Amniotic epithelial cell (primary cell): ENCODE measurements at regions not wholly inside any gene's neighbourhood (a gene's known extent, or its start where the extent isn't known, plus 50 kb on each side); places are given as distances from the start of the nearest gene placed in this dataset.

Experiments used
- DNase-seq: peaks from one replicate; pipeline ENCODE4 v3.0.0-alpha.2; 2010; ENCODE audit warnings: low read depth

DNA sequence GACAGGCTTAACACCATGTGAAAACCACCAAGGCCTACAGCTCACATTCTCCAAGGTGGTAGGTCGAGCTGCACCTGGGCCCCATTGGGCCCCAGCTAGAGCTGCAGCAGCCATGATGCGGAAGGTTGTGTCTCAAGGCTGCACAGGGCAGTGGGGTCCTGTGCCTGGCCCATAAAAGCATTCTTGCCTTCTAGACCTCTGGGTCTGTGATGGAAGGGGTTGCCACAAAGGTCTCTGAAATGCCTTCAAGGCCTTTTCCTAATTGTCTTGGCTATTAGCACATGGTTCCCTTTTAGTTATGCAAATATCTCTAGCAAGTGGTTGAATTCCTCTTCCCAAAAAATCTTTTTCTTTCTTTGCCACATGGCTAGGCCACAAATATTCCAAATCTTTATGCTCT is 52.5 kb upstream of the C11orf58 start:
- DNase-seq = no peak

GRCh38 chr11:16678466-16679116 is 59.9 kb upstream of the C11orf58 start:
- no peak for DNase-seq

DNA sequence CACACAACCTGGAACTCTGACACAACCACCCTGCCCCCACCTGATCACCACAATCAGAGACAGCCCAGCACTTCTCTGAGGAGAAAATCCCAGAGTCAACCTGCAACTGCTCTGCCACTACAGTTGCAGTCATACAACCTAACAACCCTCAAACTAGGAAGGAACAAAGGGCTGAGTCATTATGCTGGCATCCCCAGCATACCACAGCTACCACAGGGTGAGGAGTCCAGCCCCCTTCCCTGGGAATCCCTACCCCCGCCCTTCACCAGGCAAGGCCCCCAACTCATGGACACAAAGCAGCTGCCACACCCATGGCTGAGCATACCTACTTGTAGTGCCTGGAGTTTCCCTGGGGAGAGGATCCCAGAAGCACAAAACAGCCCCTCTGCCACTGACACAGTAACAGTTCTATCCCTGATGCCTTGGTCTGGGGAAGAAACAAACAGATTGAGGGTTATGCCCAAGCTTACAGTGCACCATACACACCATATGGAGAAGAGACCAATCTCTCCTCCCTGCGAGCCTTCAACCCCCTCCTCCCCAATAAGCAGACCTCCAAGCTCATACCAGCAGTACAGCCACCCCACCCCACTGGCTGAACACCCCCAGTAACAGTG is 68.5 kb upstream of the C11orf58 start:
- peak; percentile 60 for DNase-seq

DNA sequence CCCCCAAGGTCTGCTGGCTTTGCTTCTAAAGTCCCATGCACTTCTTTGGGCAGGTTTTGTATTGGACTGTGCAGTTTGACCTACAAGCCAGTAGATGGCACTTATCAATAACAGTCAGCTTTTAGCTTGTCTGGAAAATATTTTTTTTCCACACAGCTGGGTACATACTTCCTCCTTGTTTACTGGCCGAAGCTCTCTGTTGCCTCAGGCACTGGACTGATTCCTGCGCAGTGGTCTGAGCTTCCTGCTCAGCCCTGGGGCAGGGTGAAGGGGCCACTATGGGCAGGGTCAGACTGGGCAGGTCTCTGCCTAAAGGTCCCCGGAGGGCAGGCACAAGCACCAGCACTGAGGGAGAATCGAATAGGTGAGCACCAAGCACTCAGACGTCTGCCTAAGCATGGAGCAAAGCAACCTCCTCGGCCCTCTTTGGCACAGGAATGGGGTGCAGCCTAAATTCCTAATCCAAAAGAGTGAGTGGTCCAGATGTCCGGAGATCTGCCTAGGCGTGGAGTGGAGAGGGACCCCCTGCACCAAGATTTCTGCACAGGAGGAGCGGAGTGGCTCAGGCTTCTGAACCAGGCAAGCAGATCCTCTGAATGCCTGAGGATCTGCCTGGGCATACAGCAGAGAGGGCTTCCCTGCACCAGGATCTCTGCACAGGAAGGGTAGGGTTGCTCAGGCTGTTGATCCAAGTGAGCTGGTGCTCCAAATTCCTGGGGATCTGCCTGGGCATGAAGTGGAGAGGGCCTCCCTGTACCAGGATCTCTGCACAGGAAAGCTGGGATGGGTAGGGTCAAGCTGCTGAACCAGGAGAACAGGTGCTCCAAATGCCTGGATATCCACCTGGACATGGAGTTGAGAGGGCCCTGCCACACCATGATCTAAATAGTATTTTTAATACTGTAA is 105.9 kb upstream of the C11orf58 start:
- DNase-seq = peak; percentile 44

- DNase-seq = no peak
These were observed 107.8 kb upstream of the C11orf58 start for GRCh38 chr11:16630651-16631050.

DNA sequence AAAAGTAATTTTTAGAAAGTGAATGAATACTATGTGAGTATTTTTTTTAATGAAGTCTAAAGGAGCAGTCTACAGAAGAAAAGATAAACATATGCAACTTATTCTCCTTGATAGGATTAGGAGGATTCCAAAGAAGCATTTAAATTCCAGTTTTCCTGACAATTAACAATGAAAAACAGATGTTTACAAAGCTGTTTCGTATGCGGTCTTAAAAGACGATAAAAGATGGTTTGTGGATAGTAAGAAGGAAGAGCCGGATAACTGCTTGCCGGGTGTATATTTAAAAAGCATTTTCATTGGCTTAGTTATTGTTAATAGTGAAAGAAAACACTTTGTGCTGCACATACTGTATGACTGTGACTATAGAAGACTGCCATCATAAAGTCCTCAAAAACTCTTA is 120.0 kb upstream of the C11orf58 start:
- no peak for DNase-seq

DNA sequence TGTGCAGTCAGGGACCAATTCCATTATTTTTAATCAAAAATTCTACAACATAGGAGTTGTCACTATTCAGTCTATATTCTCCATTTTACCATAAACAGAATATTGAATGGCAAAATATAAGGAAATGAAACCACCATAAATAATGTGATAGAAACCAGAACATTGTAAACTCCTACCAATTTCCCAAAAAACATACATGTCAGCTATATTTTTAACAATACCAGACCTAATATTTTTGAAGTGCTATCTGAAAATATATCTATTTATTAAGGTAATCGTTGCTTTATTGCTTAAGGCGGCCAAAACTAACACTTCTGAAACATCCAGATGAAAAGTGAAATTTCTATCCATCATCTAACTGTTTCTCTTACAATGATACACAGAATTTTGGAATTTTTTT is 123.0 kb upstream of the C11orf58 start:
- DNase-seq = no peak

- DNase-seq = peak; percentile 75
These were observed 124.7 kb upstream of the C11orf58 start for GRCh38 chr11:16613512-16614381.

- no peak for DNase-seq
These were observed 125.3 kb upstream of the C11orf58 start for GRCh38 chr11:16613262-16613511.

GRCh38 chr11:16612566-16613261 is 125.7 kb upstream of the C11orf58 start:
- no peak for DNase-seq

GRCh38 chr11:16611926-16612565 is 126.4 kb upstream of the C11orf58 start:
- DNase-seq = no peak

DNA sequence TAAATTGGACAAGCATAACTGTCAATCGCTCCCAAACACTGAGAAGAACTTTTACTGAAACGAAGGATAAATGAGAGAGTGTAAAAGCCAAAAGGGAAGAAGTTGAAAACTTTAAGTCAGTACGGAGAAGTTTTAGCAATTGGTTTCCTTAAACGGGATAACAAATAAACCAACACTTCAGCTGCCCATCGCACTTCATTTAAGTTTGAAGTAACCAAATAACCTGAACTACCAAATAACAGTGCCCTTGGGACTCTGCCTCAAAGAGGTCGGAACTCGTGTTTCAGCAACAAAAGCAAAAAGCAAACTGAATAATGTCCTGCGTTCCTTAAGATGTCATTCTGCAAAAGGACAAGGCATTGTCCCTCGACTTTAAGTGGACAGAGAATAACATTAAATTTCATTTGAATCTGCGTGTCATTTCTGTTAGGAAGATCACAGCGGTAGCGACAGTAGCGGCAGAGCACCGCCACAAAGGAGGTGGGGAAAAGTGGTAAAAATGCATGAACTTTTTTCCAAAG is 127.0 kb upstream of the C11orf58 start:
- DNase-seq = no peak

GRCh38 chr11:16610738-16611388 is 127.6 kb upstream of the C11orf58 start:
- no peak for DNase-seq

DNA sequence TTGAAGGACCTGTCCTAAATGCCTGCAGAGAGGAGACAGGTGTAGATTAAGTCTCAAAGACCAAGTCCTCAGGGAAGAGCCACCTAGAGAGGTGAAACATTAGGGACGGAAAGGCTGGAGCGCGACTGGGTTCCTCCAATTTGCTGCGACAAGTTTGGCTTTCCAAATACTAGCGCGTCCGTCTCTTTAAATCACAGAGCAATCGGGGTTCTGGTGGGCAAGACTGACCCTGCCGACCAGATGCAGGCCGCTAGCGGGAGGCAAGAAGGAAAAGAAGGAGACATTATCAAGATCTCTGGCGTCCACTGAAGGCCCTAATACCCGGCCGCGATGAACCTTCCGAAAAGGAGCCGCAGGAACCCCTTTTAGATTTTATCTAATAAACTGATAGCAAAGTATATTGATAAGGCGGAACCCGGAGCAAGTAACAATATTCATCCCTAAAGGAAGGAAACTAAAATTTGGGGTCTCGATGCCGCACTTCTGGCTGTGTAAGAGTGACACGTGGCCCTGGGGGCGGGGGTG is 128.2 kb upstream of the C11orf58 start:
- DNase-seq = no peak

DNA sequence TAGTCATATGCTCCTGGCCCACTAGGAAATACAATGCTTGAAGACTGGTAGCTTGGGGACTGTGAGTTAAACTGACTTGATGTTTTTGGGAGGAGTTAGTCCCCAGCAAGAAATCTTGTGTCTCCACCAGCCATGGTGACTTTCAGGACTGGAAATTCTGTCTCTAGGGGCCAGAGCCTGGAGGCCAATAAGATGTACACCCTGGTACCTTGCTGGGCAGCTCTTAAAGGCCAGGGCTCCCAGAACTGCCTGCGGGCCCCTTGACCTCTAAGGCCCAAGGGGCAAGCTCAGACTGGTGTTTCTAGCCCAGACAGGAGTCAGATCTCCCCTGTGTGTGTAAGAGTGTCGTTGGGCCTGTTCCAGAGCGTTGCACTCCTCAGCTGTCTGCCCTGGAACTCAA is 128.7 kb upstream of the C11orf58 start:
- no peak for DNase-seq

GRCh38 chr11:16607675-16608644 is 130.5 kb upstream of the C11orf58 start:
- peak; percentile 58 for DNase-seq

DNA sequence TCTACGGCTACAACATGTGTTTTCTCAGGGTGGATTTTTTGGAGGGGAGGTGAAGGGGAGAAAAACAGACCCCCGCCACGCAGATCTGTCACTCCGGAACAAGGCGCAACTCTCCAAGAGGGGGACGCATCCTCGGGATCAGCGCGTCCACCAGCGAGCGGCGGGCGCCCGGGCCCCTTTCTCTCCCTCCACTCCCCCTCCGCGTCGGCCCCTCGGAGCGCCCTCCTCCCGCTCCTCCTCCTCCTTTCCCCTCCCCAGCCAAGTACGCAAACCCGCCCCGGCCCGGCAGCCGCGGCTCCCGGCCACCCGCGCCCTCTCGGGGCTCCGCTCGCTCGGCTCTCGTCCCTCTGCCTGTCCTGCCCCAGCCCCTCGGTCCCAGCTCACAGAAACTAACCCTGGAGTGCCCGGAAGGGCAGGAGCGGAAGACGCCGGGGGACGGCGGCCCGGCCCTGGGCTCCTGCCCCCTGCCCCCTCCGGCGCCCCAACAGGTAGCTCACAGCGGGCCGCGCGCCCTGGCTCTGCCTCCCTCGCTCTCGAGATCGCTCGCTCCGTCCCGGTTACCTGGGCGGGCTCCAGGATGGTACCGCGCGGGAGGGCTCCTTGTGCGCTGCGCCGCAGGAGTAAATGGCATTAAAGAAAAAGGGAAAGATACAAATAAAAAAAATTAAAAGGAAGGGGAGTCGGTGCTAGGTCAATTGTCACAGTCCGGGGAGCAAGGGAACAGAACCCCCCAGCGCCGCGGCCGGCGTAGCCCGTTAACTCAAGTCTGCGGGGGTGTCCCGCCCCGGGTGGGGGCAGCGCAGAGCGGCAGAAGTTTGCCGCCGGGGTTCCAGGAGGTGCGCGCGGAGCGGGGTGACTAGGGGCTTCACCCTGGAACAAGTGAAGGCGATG is 131.4 kb upstream of the C11orf58 start:
- no peak for DNase-seq
